ENCODE measurements at regions not wholly inside any gene's neighbourhood (a gene's known extent, or its start where the extent isn't known, plus 50 kb on each side); places are given as distances from the start of the nearest gene placed in this dataset.

GRCh38 chr17:17417718-17418181, 59.0 kb upstream of the MED9 start (continued):
- TF ChIP-seq NR2C2 (CRISPR knock-in tag; IDR thresholded peaks at IDR 0.05) = no peak
- TF ChIP-seq NR2C2 (tag; IDR thresholded peaks at IDR 0.05) = no peak
- TF ChIP-seq RBBP5 (IDR thresholded peaks at IDR 0.05; ENCODE audit: borderline replicate concordance, insufficient read depth, low read length, poor library complexity, severe bottlenecking) = no peak
- peak; percentile 87 for TF ChIP-seq CLOCK (CRISPR knock-in tag; IDR thresholded peaks at IDR 0.05; ENCODE audit: borderline replicate concordance)
- no peak for TF ChIP-seq RFX7 (CRISPR knock-in tag; IDR thresholded peaks at IDR 0.05)
- TF ChIP-seq SRSF1 (IDR thresholded peaks at IDR 0.05; ENCODE audit: low read depth, low read length) = no peak
- no peak for TF ChIP-seq NRF1 (conservative IDR thresholded peaks at IDR 0.05 in 1 of 2, IDR thresholded peaks at IDR 0.05 in 1 of 2)
- TF ChIP-seq MTF1 (CRISPR knock-in tag; IDR thresholded peaks at IDR 0.05; ENCODE audit: borderline replicate concordance) = peak; percentile 81; the same call in 1 of the 2 replicates
- TF ChIP-seq POLR2AphosphoS2 (IDR thresholded peaks at IDR 0.05; ENCODE audit: low read length) = no peak
- no peak for TF ChIP-seq CHAMP1 (IDR thresholded peaks at IDR 0.05)
- TF ChIP-seq ZNF324 (CRISPR knock-in tag; IDR thresholded peaks at IDR 0.05) = peak; percentile 75
- peak; percentile 76; the same call in 1 of the 2 replicates for TF ChIP-seq KLF16 (IDR thresholded peaks at IDR 0.05)
- TF ChIP-seq RHOXF2B (CRISPR knock-in tag; conservative IDR thresholded peaks at IDR 0.05) = peak; percentile 75; the same call in 1 of the 2 replicates
- peak; percentile 97 for TF ChIP-seq ZNF311 (CRISPR knock-in tag; IDR thresholded peaks at IDR 0.05)
- no peak for TF ChIP-seq ZNF551 (CRISPR knock-in tag; IDR thresholded peaks at IDR 0.05)
- no peak for TF ChIP-seq L3MBTL2 (IDR thresholded peaks at IDR 0.05)
- 0 out of 2 replicates have a peak, but pooled peaks have one; percentile 18 for TF ChIP-seq ZKSCAN1 (IDR thresholded peaks at IDR 0.05; ENCODE audit: low read depth, low read length)
- peak; percentile 51; the same call in 1 of the 2 replicates for TF ChIP-seq ZNF785 (CRISPR knock-in tag; IDR thresholded peaks at IDR 0.05)
- TF ChIP-seq ZNF449 (CRISPR knock-in tag; IDR thresholded peaks at IDR 0.05) = peak; percentile 93
- no peak for TF ChIP-seq CTCFL (IDR thresholded peaks at IDR 0.05; ENCODE audit: borderline replicate concordance, insufficient read depth, low read depth, low read length, poor library complexity, severe bottlenecking)
- TF ChIP-seq TAF1 (IDR thresholded peaks at IDR 0.05; ENCODE audit: control insufficient read depth, extremely low read depth, insufficient read depth, low read length, severe bottlenecking) = no peak
